Sigmoid colon (tissue), 6 donors: ENCODE measurements at regions not wholly inside any gene's neighbourhood (a gene's known extent, or its start where the extent isn't known, plus 50 kb on each side); places are given as distances from the start of the nearest gene placed in this dataset.
A peak's percentile ranks its signal among the peaks of the same experiment; 100 is the strongest.
"Not testable (repeated sequence)": the region's sequence is repeated elsewhere in the genome, so short reads cannot be mapped to it uniquely, and the experiment has no call there.

ENCODE experiments used
- DNase-seq: peaks from one replicate; pipeline ENCODE4 v3.0.0-alpha.2; 2019
- H3K27ac ChIP-seq, 4 donors: fragments of 200-600 bp; sonication (generic); one replicate each; pipeline ENCODE4 v1.5.1; 2016 to 2019; ENCODE audit warnings: mild to moderate bottlenecking in 1 of 4
- H3K27me3 ChIP-seq, 3 donors: fragments of 200-600 bp; sonication (generic); one replicate each; pipeline ENCODE4 v1.5.1; 2019; ENCODE audit warnings: mild to moderate bottlenecking in 1 of 3
- H3K36me3 ChIP-seq, 4 donors: fragments of 200-600 bp; sonication (generic); one replicate each; pipeline ENCODE4 v1.5.1; 2016 to 2019
- H3K4me1 ChIP-seq, 4 donors: fragments of 200-600 bp; sonication (generic); one replicate each; pipeline ENCODE4 v1.5.1; 2017 to 2019
- H3K4me3 ChIP-seq, 4 donors: fragments of 200-600 bp; sonication (generic); one replicate each; pipeline ENCODE4 v1.5.1; 2017 to 2019; ENCODE audit warnings: mild to moderate bottlenecking in 2 of 4, moderate library complexity in 1 of 4
- H3K9me3 ChIP-seq, 4 donors: fragments of 200-600 bp in 3 of 4; sonication (generic) in 3 of 4; one replicate each; pipeline versions ENCODE4 v1.5.1 to v1.6.1; 2013 to 2019
- EP300 ChIP-seq, 4 donors: sonication (generic); formaldehyde crosslinking; IDR thresholded peaks; one replicate each; pipeline ENCODE4 v1.6.1; 2017; ENCODE audit warnings: antibody characterized with exemption in 4 of 4
- POLR2A ChIP-seq, 2 donors: fragments of 450-650 bp; IDR thresholded peaks; one replicate each; pipeline ENCODE4 v1.6.1; 2016; ENCODE audit warnings: antibody characterized with exemption in 2 of 2, mild to moderate bottlenecking in 2 of 2, moderate library complexity in 2 of 2
- POLR2AphosphoS5 ChIP-seq, 4 donors: sonication (generic); formaldehyde crosslinking; IDR thresholded peaks; one replicate each; pipeline ENCODE4 v1.6.1; 2017; ENCODE audit warnings: antibody characterized with exemption in 4 of 4
- WGBS, 2 donors: extraction: QIAGEN DNeasy Blood & Tissue Kit; methylation state at CpG; one replicate each; pipeline ENCODE4 v1.1.7; 2013; 5-methylcytosine and 5-hydroxymethylcytosine counted together
- intact Hi-C: fragments of 100-400 bp; cut with DNase I; formaldehyde crosslinking; loops from one replicate; pipeline ENCODE4 v1.15.1; 2023
- TF ChIP-seq, protein P1 (sequence below), 4 experiments: fragments of 450-650 bp in 3 of 4; fragments of 200-600 bp in 1 of 4; IDR thresholded peaks; one replicate each; pipeline ENCODE4 v1.5.1; 2016 to 2019; ENCODE audit warnings: antibody characterized with exemption in 4 of 4, mild to moderate bottlenecking in 3 of 4, moderate library complexity in 2 of 4
- donor health status: healthy with polysubstance abuse.
- donor health status: healthy.

DNA sequence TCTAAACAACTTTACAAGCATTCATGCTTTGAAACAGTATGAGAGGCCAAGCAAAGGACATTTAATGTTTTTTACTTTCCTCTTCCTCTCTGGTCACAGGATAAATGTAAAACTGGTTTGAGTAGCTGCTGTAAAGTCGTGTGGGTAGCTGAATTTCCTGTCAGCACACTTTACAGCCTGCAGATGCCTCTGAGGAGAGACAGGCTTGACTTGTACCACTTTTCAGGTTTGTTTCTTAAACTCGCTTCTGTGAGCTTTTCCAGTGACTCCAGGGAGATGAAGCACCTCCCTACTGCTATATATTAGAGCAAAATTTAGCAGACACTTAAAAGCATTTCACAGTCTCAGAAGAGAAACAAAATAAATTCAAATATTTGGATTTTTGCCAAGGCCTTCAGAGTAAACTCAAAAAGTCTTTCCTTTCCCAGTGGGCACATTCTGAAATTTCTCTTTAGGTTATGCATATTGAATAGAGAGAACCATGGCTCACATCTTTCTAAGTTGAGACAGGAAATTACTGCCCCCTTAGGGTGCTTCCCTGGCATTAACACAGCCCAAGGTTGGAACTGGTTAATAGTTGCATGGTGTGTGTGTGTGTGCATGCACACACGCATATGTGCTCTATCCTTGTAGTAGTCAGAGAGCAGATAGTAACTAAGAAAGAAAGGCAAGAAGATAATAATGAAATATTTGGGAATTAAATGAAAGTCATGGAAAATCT is 557.3 kb upstream of the MIS18BP1 start:
- TF ChIP-seq EP300 (IDR thresholded peaks at IDR 0.05) (no peak), POLR2AphosphoS5 (IDR thresholded peaks at IDR 0.05) (peak; percentile 72 to 91 (median 84)), POLR2A (IDR thresholded peaks at IDR 0.05) (no peak)
- TF ChIP-seq, protein P1, sequence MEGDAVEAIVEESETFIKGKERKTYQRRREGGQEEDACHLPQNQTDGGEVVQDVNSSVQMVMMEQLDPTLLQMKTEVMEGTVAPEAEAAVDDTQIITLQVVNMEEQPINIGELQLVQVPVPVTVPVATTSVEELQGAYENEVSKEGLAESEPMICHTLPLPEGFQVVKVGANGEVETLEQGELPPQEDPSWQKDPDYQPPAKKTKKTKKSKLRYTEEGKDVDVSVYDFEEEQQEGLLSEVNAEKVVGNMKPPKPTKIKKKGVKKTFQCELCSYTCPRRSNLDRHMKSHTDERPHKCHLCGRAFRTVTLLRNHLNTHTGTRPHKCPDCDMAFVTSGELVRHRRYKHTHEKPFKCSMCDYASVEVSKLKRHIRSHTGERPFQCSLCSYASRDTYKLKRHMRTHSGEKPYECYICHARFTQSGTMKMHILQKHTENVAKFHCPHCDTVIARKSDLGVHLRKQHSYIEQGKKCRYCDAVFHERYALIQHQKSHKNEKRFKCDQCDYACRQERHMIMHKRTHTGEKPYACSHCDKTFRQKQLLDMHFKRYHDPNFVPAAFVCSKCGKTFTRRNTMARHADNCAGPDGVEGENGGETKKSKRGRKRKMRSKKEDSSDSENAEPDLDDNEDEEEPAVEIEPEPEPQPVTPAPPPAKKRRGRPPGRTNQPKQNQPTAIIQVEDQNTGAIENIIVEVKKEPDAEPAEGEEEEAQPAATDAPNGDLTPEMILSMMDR (IDR thresholded peaks at IDR 0.05): peak in 1 of 4 experiments; percentile 22
- intact Hi-C loops: loop anchor here (5.0 kb wide), 2 partner anchors 92 to 383 kb away; no protein-coding TSS in a partner anchor
- Histone ChIP-seq H3K36me3 (no peaks in the 10 kb centered on the region), H3K4me1 (peaks cover 0 to 46% (median 25%) of the 10 kb centered on the region in 4 donors), H3K4me3 (no peak overlapping the region), H3K27me3 (no peaks in the 10 kb centered on the region), H3K9me3 (no peaks in the 10 kb centered on the region), H3K27ac (peak overlapping the region; percentile 6 to 75 (median 28))
- 17 to 22% methylated on average over 3 of the region's 3 CpGs for WGBS, 2 donors
- DNase-seq: no peak

DNA sequence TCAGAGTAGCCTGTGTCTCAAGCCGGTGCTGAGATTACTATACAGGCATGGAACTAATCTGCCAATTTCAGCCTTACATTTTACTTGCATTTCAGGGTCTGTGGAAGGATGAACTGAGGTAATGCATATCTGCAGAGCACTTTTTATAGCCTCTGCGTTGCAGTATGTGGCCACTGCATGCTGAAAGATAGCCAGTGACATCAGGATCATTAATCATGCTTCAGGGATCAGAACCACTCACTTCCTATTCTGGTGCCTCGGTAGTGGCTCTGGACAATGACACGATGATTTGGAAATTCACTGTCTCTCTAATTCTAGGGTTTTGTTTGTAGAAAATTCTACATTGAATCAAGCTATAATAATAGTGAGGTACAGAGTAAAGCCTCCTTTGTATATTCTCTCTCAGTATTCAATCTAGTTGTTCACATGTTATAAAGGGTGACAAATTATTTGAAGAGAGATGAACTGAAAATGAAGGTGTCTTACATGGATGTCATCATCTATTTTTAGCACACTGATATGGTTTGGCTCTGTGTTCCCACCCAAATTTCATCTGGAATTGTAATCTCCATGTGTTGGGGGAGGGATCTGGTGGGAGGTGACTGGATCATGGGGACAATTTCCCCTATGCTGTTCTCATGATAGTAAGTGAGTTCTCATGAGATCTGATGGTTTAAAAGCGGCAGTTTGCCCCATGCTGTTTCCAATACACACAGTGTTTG is 554.3 kb upstream of the MIS18BP1 start:
- Histone ChIP-seq H3K4me3 (no peak overlapping the region), H3K36me3 (no peaks in the 10 kb centered on the region), H3K9me3 (no peaks in the 10 kb centered on the region), H3K4me1 (peaks cover 0 to 46% (median 25%) of the 10 kb centered on the region in 4 donors), H3K27ac (no peak overlapping the region), H3K27me3 (no peaks in the 10 kb centered on the region)
- intact Hi-C loops: no loop called here
- no peak for DNase-seq
- TF ChIP-seq POLR2A (IDR thresholded peaks at IDR 0.05): no peak
- TF ChIP-seq POLR2AphosphoS5 (IDR thresholded peaks at IDR 0.05): no peak
- TF ChIP-seq, protein P1 (IDR thresholded peaks at IDR 0.05): no peak
- no peak for TF ChIP-seq EP300 (IDR thresholded peaks at IDR 0.05)
- WGBS, 2 donors: 76 to 81% methylated on average over 5 of the region's 5 CpGs

DNA sequence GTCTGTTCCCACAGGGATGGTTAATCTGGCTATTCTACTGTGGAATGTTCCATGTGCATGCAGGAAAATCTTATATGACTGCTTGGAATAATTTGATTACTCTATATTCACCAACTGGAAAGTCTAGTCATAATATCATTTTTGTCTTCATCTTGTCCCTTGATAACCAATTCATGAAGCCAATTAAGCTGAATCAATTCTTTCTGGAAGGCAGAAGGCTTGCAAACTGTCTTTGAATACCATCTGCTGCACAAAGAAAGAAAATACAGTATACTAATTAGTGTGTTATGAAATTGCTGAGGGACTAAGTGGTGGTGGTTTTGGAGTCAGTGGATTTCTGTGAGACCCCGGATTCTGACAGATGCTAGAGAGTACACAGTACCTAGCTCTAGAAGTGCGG is 546.5 kb upstream of the MIS18BP1 start:
- no peaks in the 10 kb centered on the region for H3K36me3 ChIP-seq
- H3K4me1 ChIP-seq: no peaks in the 10 kb centered on the region
- no peak overlapping the region for H3K27ac ChIP-seq
- TF ChIP-seq POLR2AphosphoS5 (IDR thresholded peaks at IDR 0.05): no peak
- TF ChIP-seq EP300 (IDR thresholded peaks at IDR 0.05): no peak
- no peak for TF ChIP-seq POLR2A (IDR thresholded peaks at IDR 0.05)
- TF ChIP-seq, protein P1 (IDR thresholded peaks at IDR 0.05): no peak
- intact Hi-C loops: no loop called here
- no peaks in the 10 kb centered on the region for H3K27me3 ChIP-seq
- no peak for DNase-seq
- H3K4me3 ChIP-seq: no peak overlapping the region
- WGBS, 2 donors: 92 to 93% methylated on average over 2 of the region's 2 CpGs
- no peaks in the 10 kb centered on the region for H3K9me3 ChIP-seq

DNA sequence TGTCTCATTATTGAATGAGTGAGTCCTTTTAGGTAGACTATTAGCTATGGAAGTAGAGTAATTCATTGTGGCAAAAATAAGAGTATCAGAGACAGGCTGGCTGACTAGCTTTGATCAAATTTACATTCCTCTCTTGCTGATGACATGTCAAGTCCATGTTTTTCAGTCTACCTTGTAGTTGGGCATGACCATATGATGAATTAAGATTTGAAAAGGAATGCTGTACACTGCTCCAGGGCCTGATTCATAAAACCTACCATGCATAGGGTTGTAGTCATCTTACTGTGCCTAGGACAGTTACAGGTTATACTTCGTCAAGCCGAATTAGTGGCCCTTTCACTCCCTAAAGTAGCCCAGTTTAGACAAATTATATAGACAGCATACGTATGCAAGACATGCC is 545.7 kb upstream of the MIS18BP1 start:
- Histone ChIP-seq H3K27me3 (no peaks in the 10 kb centered on the region), H3K9me3 (no peaks in the 10 kb centered on the region), H3K27ac (no peak overlapping the region), H3K36me3 (no peaks in the 10 kb centered on the region), H3K4me3 (no peak overlapping the region), H3K4me1 (no peaks in the 10 kb centered on the region)
- WGBS, 2 donors: 90% methylated on average over 3 of the region's 3 CpGs
- intact Hi-C loops: no loop called here
- TF ChIP-seq POLR2AphosphoS5 (IDR thresholded peaks at IDR 0.05) (no peak), EP300 (IDR thresholded peaks at IDR 0.05) (no peak), POLR2A (IDR thresholded peaks at IDR 0.05) (no peak)
- TF ChIP-seq, protein P1 (IDR thresholded peaks at IDR 0.05): no peak
- no peak for DNase-seq

DNA sequence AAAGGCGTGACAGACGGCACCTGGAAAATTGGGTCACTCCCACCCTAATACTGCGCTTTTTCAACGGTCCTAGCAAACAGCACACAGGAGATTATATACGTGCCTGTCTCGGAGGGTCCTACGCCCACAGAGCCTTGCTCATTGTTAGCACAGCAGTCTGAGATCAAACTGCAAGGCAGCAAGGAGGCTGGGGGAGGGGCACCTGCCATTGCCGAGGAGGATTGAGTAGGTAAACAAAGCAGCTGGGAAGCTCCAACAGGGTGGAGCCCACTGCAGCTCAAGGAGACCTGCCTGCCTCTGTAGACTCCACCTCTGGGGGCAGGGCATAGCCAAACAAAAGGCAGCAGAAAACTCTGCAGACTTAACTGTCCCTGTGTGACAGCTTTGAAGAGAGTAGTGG is 543.0 kb upstream of the MIS18BP1 start:
- H3K4me3 ChIP-seq, DNase-seq, H3K36me3 ChIP-seq, H3K4me1 ChIP-seq, H3K27ac ChIP-seq, intact Hi-C loops, H3K27me3 ChIP-seq, H3K9me3 ChIP-seq: not testable (repeated sequence)
- WGBS, 2 donors: 77 to 82% methylated on average over 8 of the region's 8 CpGs
